Parathyroid adenoma (tissue), 2 donors: ENCODE measurements at regions not wholly inside any gene's neighbourhood (a gene's known extent, or its start where the extent isn't known, plus 50 kb on each side); places are given as distances from the start of the nearest gene placed in this dataset.

ENCODE experiments used
- H2AFZ ChIP-seq: fragments of 300-600 bp; sonication (generic); one replicate; pipeline ENCODE4 v1.7.0; 2017; ENCODE audit warnings: antibody characterized with exemption, mild to moderate bottlenecking
- H3K27ac ChIP-seq: fragments of 300-600 bp; sonication (generic); one replicate; pipeline ENCODE4 v1.7.0; 2017
- H3K27me3 ChIP-seq: fragments of 300-600 bp; sonication (generic); one replicate; pipeline ENCODE4 v1.7.0; 2017; ENCODE audit warnings: low read length; ENCODE audit not compliant: control insufficient read depth, insufficient read depth
- H3K36me3 ChIP-seq: fragments of 300-600 bp; sonication (generic); one replicate; pipeline ENCODE4 v1.7.0; 2017; ENCODE audit warnings: low read length; ENCODE audit not compliant: control insufficient read depth, insufficient read depth
- H3K4me1 ChIP-seq: fragments of 300-600 bp; sonication (generic); one replicate; pipeline ENCODE4 v1.7.0; 2017; ENCODE audit warnings: control low read depth
- H3K4me2 ChIP-seq: fragments of 300-600 bp; sonication (generic); one replicate; pipeline ENCODE4 v1.7.0; 2017; ENCODE audit warnings: low read length
- H3K4me3 ChIP-seq: fragments of 300-600 bp; sonication (generic); one replicate; pipeline ENCODE4 v1.7.0; 2017; ENCODE audit warnings: low read depth, low read length
- H3K79me2 ChIP-seq: fragments of 300-600 bp; sonication (generic); one replicate; pipeline ENCODE4 v1.7.0; 2017; ENCODE audit warnings: control low read depth
- H3K9ac ChIP-seq: fragments of 300-600 bp; sonication (generic); one replicate; pipeline ENCODE4 v1.7.0; 2017; ENCODE audit warnings: mild to moderate bottlenecking
- H3K9me3 ChIP-seq: fragments of 300-600 bp; sonication (generic); one replicate; pipeline ENCODE4 v1.7.0; 2017; ENCODE audit warnings: low read length; ENCODE audit not compliant: control insufficient read depth
- CTCF ChIP-seq: fragments of 300-600 bp; sonication (generic); IDR thresholded peaks from one replicate; pipeline ENCODE4 v1.7.0; 2017; ENCODE audit warnings: antibody characterized with exemption, mild to moderate bottlenecking
- donor health status: primary hyperparathyroidism.

GRCh38 chr16:86316967-86317812 is 193.1 kb upstream of the FOXF1 start:
- H3K27me3 ChIP-seq = no peaks in the 10 kb centered on the region
- no peaks in the 10 kb centered on the region for H3K9me3 ChIP-seq
- H3K4me2 ChIP-seq = no peak overlapping the region
- no peaks in the 10 kb centered on the region for H3K36me3 ChIP-seq
- H2AFZ ChIP-seq = peak overlapping the region; percentile 46
- no peak for TF ChIP-seq CTCF
- H3K4me3 ChIP-seq = no peak overlapping the region
- H3K9ac ChIP-seq = no peak overlapping the region
- no peak overlapping the region for H3K27ac ChIP-seq
- no peaks in the 10 kb centered on the region for H3K79me2 ChIP-seq
- no peaks in the 10 kb centered on the region for H3K4me1 ChIP-seq

GRCh38 chr16:86317813-86318650 is 192.3 kb upstream of the FOXF1 start:
- Histone ChIP-seq H3K79me2 (no peaks in the 10 kb centered on the region), H3K27ac (no peak overlapping the region), H3K9ac (no peak overlapping the region), H3K4me3 (no peak overlapping the region), H3K27me3 (no peaks in the 10 kb centered on the region), H3K9me3 (no peaks in the 10 kb centered on the region), H3K4me1 (no peaks in the 10 kb centered on the region), H3K36me3 (no peaks in the 10 kb centered on the region), H2AFZ (peak overlapping the region; percentile 46), H3K4me2 (no peak overlapping the region)
- no peak for TF ChIP-seq CTCF

GRCh38 chr16:86319585-86320236 is 190.6 kb upstream of the FOXF1 start:
- Histone ChIP-seq H3K36me3 (no peaks in the 10 kb centered on the region), H3K4me1 (no peaks in the 10 kb centered on the region), H2AFZ (no peak overlapping the region), H3K27ac (no peak overlapping the region), H3K4me3 (no peak overlapping the region), H3K9ac (no peak overlapping the region), H3K27me3 (no peaks in the 10 kb centered on the region), H3K4me2 (no peak overlapping the region), H3K79me2 (no peaks in the 10 kb centered on the region), H3K9me3 (no peaks in the 10 kb centered on the region)
- no peak for TF ChIP-seq CTCF

- H3K4me1 ChIP-seq = no peaks in the 10 kb centered on the region
- H3K4me3 ChIP-seq = no peak overlapping the region
- H3K27ac ChIP-seq = no peak overlapping the region
- H3K9me3 ChIP-seq = no peaks in the 10 kb centered on the region
- no peak for TF ChIP-seq CTCF
- no peak overlapping the region for H3K4me2 ChIP-seq
- H3K27me3 ChIP-seq = no peaks in the 10 kb centered on the region
- no peaks in the 10 kb centered on the region for H3K79me2 ChIP-seq
- no peak overlapping the region for H3K9ac ChIP-seq
- no peak overlapping the region for H2AFZ ChIP-seq
- H3K36me3 ChIP-seq = no peaks in the 10 kb centered on the region
Measured at GRCh38 chr16:86320237-86320595, 190.1 kb upstream of the FOXF1 start.
